ENCODE measurements at regions not wholly inside any gene's neighbourhood (a gene's known extent, or its start where the extent isn't known, plus 50 kb on each side); places are given as distances from the start of the nearest gene placed in this dataset.

- POLR2A ChIA-PET, result no interaction called here
- no peaks in the 10 kb centered on the region for H3K79me2 ChIP-seq (ENCODE audit: control insufficient read depth, insufficient read depth, low read length)
- DNase-seq (ENCODE audit: low read depth, low spot score) (no peak), FAIRE-seq (no peak)
- TF ChIP-seq FOS (IDR thresholded peaks at IDR 0.05; ENCODE audit: borderline replicate concordance, insufficient read depth, low read length) (no peak), POLR2AphosphoS5 (IDR thresholded peaks at IDR 0.05; ENCODE audit: insufficient read depth, low read depth, low read length) (no peak), MYC (IDR thresholded peaks at IDR 0.05; ENCODE audit: low read depth, low read length) (no peak), MAX (IDR thresholded peaks at IDR 0.05; ENCODE audit: insufficient read depth, insufficient read length) (no peak), CTCF (IDR thresholded peaks at IDR 0.05; ENCODE audit: extremely low read depth in 1 of 2, insufficient read depth in 1 of 2, low read depth in 1 of 2, low read length in 2 of 2) (no peak), POLR2A (IDR thresholded peaks at IDR 0.05; ENCODE audit: low read depth, low read length) (no peak), EZH2 (IDR thresholded peaks at IDR 0.05; ENCODE audit: borderline replicate concordance, low read depth, low read length, severe bottlenecking) (no peak), GATA2 (IDR thresholded peaks at IDR 0.05; ENCODE audit: insufficient read depth, insufficient read length, low read depth, low read length) (no peak), JUN (IDR thresholded peaks at IDR 0.05; ENCODE audit: borderline replicate concordance, insufficient read depth, insufficient read length, low read depth) (no peak)
- H3K9ac ChIP-seq (replicated peaks; ENCODE audit: extremely low read depth, insufficient read depth, low read length), result no peak overlapping the region
- H3K4me2 ChIP-seq (ENCODE audit: insufficient read depth, low read length), result no peak overlapping the region
- no TSS peak for BruUV-seq (replicated peaks)
- no peaks in the 10 kb centered on the region for H3K9me3 ChIP-seq (replicated peaks; ENCODE audit: control insufficient read depth, insufficient read depth, low read length)
- H3K27me3 ChIP-seq (ENCODE audit: control insufficient read depth in 2 of 2, insufficient read depth in 2 of 2, low read length in 2 of 2), result peaks cover 0 to 3% of the 10 kb centered on the region in 2 experiments
- intact Hi-C loops (cut with micrococcal nuclease) (no loop called here), dilution Hi-C loops (cut with MboI; ENCODE audit: extremely low pct_ligation_motif_present, low sequenced_read_pairs) (no loop called here)
- no peak overlapping the region for H3K27ac ChIP-seq (ENCODE audit: insufficient read depth, low read depth, low read length)
- H3K4me1 ChIP-seq (ENCODE audit: control insufficient read depth, extremely low read depth, insufficient read depth, low read length), result no peaks in the 10 kb centered on the region
- H2AFZ ChIP-seq (ENCODE audit: low read depth, low read length), result no peak overlapping the region
- H4K20me1 ChIP-seq (replicated peaks; ENCODE audit: control insufficient read depth, extremely low read depth, insufficient read depth, low read length), result no peaks in the 10 kb centered on the region
- no peaks in the 10 kb centered on the region for H3K36me3 ChIP-seq (ENCODE audit: control insufficient read depth in 2 of 2, extremely low read depth in 1 of 2, insufficient read depth in 2 of 2, low read length in 2 of 2)
- no peaks in the 10 kb centered on the region for H3K9me1 ChIP-seq (replicated peaks; ENCODE audit: control insufficient read depth, extremely low read depth, insufficient read depth, low read length)
- H3K4me3 ChIP-seq (replicated peaks in 1 of 3; ENCODE audit: insufficient read depth in 1 of 3, low read depth in 1 of 3, low read length in 3 of 3), result no peak overlapping the region
- CTCF ChIA-PET, result no interaction called here
These were observed 205.3 kb upstream of the TBL1XR1 start for GRCh38 chr3:177402533-177402932.
